GM23338 (cell line): ENCODE measurements at regions not wholly inside any gene's neighbourhood (a gene's known extent, or its start where the extent isn't known, plus 50 kb on each side); places are given as distances from the start of the nearest gene placed in this dataset.

Experiments
- EZH2 ChIP-seq: fragments of 200-600 bp; sonication (generic); IDR thresholded peaks from one replicate; pipeline ENCODE4 v1.8.0; 2017; ENCODE audit warnings: antibody characterized with exemption, mild to moderate bottlenecking, low read depth; ENCODE audit not compliant: unreplicated experiment
- EZH2phosphoT487 ChIP-seq: fragments of 200-600 bp; sonication (generic); IDR thresholded peaks from one replicate; pipeline ENCODE4 v1.8.1; 2018; ENCODE audit warnings: antibody characterized with exemption; ENCODE audit not compliant: unreplicated experiment

DNA sequence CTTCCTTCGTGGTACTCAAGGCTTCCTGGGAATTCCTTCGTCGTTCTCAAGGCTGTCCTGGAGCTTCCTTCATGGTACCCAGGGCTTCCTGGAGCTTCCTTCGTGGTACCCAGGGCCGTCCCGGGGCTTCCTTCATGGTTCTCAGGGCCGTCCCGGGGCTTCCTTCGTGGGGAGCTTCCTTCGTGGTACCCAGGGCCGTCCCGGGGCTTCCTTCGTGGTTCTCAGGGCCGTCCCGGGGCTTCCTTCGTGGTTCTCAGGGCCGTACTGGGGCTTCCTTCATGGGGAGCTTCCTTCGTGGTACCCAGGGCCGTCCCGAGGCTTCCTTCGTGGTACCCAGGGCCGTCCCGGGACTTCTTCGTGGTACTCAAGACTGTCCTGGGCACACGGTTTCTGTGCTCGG is 339.6 kb upstream of the FAT1 start:
- TF ChIP-seq EZH2phosphoT487, result no peak
- TF ChIP-seq EZH2, result no peak
